ENCODE measurements at regions not wholly inside any gene's neighbourhood (a gene's known extent, or its start where the extent isn't known, plus 50 kb on each side); places are given as distances from the start of the nearest gene placed in this dataset.

GRCh38 chr5:58156361-58156760, 303.5 kb downstream of the PLK2 start:
- TF ChIP-seq CTCF (IDR thresholded peaks at IDR 0.05) = no peak
- TF ChIP-seq POLR2A (IDR thresholded peaks at IDR 0.05) = no peak

Measured in lower leg skin (tissue), 3 donors.